ENCODE measurements at regions not wholly inside any gene's neighbourhood (a gene's known extent, or its start where the extent isn't known, plus 50 kb on each side); places are given as distances from the start of the nearest gene placed in this dataset.

DNA sequence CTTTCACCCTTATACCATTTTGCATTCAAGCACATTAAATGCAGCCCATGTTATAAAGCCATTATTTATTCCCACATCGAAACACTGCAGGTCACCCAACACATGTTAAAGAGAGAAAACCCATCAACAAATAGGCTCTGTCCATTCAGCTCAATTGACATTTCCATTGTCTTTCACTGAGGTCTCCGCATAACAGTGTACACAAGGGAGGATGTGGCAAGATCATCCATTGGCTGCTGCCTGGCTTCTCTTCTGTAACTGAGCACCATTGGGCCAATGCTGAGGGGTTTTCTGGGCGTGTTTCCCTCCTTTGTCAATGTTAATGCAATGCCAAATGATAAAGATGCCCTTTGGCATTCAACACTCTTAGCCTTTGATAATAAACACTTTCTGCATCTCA lies 278.1 kb upstream of the SP4 start:
- no peaks in the 10 kb centered on the region for H3K9me3 ChIP-seq
- TF ChIP-seq, protein P1, sequence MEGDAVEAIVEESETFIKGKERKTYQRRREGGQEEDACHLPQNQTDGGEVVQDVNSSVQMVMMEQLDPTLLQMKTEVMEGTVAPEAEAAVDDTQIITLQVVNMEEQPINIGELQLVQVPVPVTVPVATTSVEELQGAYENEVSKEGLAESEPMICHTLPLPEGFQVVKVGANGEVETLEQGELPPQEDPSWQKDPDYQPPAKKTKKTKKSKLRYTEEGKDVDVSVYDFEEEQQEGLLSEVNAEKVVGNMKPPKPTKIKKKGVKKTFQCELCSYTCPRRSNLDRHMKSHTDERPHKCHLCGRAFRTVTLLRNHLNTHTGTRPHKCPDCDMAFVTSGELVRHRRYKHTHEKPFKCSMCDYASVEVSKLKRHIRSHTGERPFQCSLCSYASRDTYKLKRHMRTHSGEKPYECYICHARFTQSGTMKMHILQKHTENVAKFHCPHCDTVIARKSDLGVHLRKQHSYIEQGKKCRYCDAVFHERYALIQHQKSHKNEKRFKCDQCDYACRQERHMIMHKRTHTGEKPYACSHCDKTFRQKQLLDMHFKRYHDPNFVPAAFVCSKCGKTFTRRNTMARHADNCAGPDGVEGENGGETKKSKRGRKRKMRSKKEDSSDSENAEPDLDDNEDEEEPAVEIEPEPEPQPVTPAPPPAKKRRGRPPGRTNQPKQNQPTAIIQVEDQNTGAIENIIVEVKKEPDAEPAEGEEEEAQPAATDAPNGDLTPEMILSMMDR (IDR thresholded peaks at IDR 0.05): no peak
- TF ChIP-seq POLR2A (IDR thresholded peaks at IDR 0.05): no peak
- no peak for TF ChIP-seq POLR2AphosphoS5 (IDR thresholded peaks at IDR 0.05)
- H3K27ac ChIP-seq: no peak overlapping the region
- intact Hi-C loops (cut with DNase I): no loop called here
- DNase-seq (ENCODE audit: low spot score): no peak
- no peak overlapping the region for H3K4me3 ChIP-seq
- H3K4me1 ChIP-seq (replicated peaks): no peaks in the 10 kb centered on the region
- no peaks in the 10 kb centered on the region for H3K27me3 ChIP-seq (replicated peaks; ENCODE audit: insufficient read depth)
- 68% methylated on average over 3 of the region's 3 CpGs for WGBS
- no peaks in the 10 kb centered on the region for H3K36me3 ChIP-seq

DNA sequence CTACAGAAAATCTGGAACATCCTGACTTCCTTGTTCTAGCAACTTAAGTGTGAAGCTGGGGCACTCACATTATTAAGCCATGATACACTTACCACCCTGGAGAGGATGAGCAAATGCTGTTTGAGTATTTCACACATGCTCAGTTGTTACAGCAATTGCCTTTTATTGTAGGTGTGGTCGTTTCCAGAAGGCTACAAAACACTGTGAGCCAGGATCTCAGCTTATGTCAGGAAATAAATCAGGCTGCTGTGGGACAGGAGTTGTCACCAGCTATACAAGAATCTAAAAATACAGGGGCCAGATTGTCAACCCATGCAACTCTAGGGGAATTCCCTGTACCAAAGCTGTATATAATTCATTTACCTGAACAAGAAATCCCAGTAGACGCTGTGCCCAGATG lies 273.3 kb upstream of the SP4 start:
- TF ChIP-seq POLR2A (IDR thresholded peaks at IDR 0.05) (no peak), POLR2AphosphoS5 (IDR thresholded peaks at IDR 0.05) (no peak)
- TF ChIP-seq, protein P1 (IDR thresholded peaks at IDR 0.05): no peak

GRCh38 chr7:21159506-21159905 lies 268.4 kb upstream of the SP4 start:
- Histone ChIP-seq H3K27ac (no peak overlapping the region), H3K9me3 (no peaks in the 10 kb centered on the region), H3K4me3 (no peak overlapping the region), H3K27me3 (replicated peaks; ENCODE audit: insufficient read depth) (no peaks in the 10 kb centered on the region), H3K4me1 (replicated peaks) (no peaks in the 10 kb centered on the region), H3K36me3 (no peaks in the 10 kb centered on the region)
- no peak for DNase-seq (ENCODE audit: low spot score)
- WGBS: 92% methylated on average over 1 of the region's 1 CpG
- intact Hi-C loops (cut with DNase I): no loop called here
- TF ChIP-seq, protein P1 (IDR thresholded peaks at IDR 0.05): no peak
- no peak for TF ChIP-seq POLR2A (IDR thresholded peaks at IDR 0.05)
- no peak for TF ChIP-seq POLR2AphosphoS5 (IDR thresholded peaks at IDR 0.05)

More for the DNA sequence above, 273.3 kb upstream of the SP4 start:
- DNase-seq (ENCODE audit: low spot score): no peak
- 60% methylated on average over 2 of the region's 2 CpGs for WGBS
- intact Hi-C loops (cut with DNase I): no loop called here
- Histone ChIP-seq H3K4me1 (replicated peaks) (no peaks in the 10 kb centered on the region), H3K9me3 (no peaks in the 10 kb centered on the region), H3K27ac (no peak overlapping the region), H3K27me3 (replicated peaks; ENCODE audit: insufficient read depth) (no peaks in the 10 kb centered on the region), H3K4me3 (no peak overlapping the region), H3K36me3 (no peaks in the 10 kb centered on the region)

- 66% methylated on average over 5 of the region's 5 CpGs for WGBS
- intact Hi-C loops (cut with DNase I): no loop called here
- Histone ChIP-seq H3K36me3 (no peaks in the 10 kb centered on the region), H3K4me3 (no peak overlapping the region), H3K4me1 (replicated peaks) (no peaks in the 10 kb centered on the region), H3K9me3 (no peaks in the 10 kb centered on the region), H3K27ac (no peak overlapping the region), H3K27me3 (replicated peaks; ENCODE audit: insufficient read depth) (no peaks in the 10 kb centered on the region)
- TF ChIP-seq POLR2A (IDR thresholded peaks at IDR 0.05): no peak
- TF ChIP-seq POLR2AphosphoS5 (IDR thresholded peaks at IDR 0.05): no peak
- TF ChIP-seq, protein P1 (IDR thresholded peaks at IDR 0.05): no peak
- no peak for DNase-seq (ENCODE audit: low spot score)
These were observed 267.5 kb upstream of the SP4 start for GRCh38 chr7:21160401-21160800.

DNA sequence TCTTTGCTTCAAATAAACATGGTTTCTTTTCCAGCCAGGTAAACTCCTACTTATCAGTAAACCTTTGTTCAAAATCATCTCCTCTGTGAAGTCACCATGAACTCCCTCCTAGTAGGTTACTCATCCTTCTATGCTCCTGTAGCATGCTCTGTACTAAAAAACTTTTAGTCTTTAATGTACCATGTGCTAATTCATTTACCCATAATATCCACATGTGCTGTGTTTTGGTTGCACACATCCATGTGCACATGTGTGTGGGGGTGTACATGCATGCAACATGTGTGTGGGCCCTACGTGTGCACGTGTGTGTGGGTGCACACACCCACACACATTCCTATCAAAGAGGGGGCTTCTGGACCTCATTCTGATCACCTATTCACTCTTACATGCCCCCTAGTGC lies 259.9 kb upstream of the SP4 start:
- Histone ChIP-seq H3K4me3 (no peak overlapping the region), H3K27me3 (replicated peaks; ENCODE audit: insufficient read depth) (no peaks in the 10 kb centered on the region), H3K4me1 (replicated peaks) (no peaks in the 10 kb centered on the region), H3K36me3 (no peaks in the 10 kb centered on the region), H3K27ac (no peak overlapping the region), H3K9me3 (no peaks in the 10 kb centered on the region)
- intact Hi-C loops (cut with DNase I): no loop called here
- WGBS: 91% methylated on average over 2 of the region's 2 CpGs
- no peak for TF ChIP-seq POLR2AphosphoS5 (IDR thresholded peaks at IDR 0.05)
- no peak for TF ChIP-seq POLR2A (IDR thresholded peaks at IDR 0.05)
- TF ChIP-seq, protein P1 (IDR thresholded peaks at IDR 0.05): no peak
- DNase-seq (ENCODE audit: low spot score): no peak
